Brain microvascular endothelial cell (primary cell): ENCODE measurements at regions not wholly inside any gene's neighbourhood (a gene's known extent, or its start where the extent isn't known, plus 50 kb on each side); places are given as distances from the start of the nearest gene placed in this dataset.
A peak's percentile ranks its signal among the peaks of the same experiment; 100 is the strongest.

ENCODE experiments used
- DNase-seq: peaks from one replicate; pipeline ENCODE4 v3.0.0-alpha.2; 2020
- H3K27ac ChIP-seq: fragments of 250-450 bp; sonication (Bioruptor Pico); 2 replicates; pipeline ENCODE4 v1.5.1; 2020; ENCODE audit warnings: mild to moderate bottlenecking, moderate library complexity
- H3K27me3 ChIP-seq: fragments of 250-450 bp; sonication (Bioruptor Pico); replicated peaks from 2 replicates; pipeline ENCODE4 v1.5.1; 2020; ENCODE audit warnings: mild to moderate bottlenecking
- H3K36me3 ChIP-seq: fragments of 250-450 bp; sonication (Bioruptor Pico); replicated peaks from 2 replicates; pipeline ENCODE4 v1.5.1; 2020; ENCODE audit warnings: mild to moderate bottlenecking
- H3K4me3 ChIP-seq: 2 replicates; pipeline ENCODE4 v1.5.1; 2011; ENCODE audit warnings: low read depth, mild to moderate bottlenecking, control low read depth, low read length, moderate library complexity
- in situ Hi-C: cut with HindIII; loops from 2 replicates; pipeline ENCODE4 v1.10.0; 2017; ENCODE audit warnings: low sequenced_read_pairs, low pct_ligation_motif_present
- TF ChIP-seq, protein P1 (sequence below): IDR thresholded peaks from 2 replicates; pipeline ENCODE4 v1.5.1; 2011; ENCODE audit warnings: low read depth, mild to moderate bottlenecking, moderate library complexity, low read length, control low read depth, inconsistent platforms; ENCODE audit errors: missing control alignments

DNA sequence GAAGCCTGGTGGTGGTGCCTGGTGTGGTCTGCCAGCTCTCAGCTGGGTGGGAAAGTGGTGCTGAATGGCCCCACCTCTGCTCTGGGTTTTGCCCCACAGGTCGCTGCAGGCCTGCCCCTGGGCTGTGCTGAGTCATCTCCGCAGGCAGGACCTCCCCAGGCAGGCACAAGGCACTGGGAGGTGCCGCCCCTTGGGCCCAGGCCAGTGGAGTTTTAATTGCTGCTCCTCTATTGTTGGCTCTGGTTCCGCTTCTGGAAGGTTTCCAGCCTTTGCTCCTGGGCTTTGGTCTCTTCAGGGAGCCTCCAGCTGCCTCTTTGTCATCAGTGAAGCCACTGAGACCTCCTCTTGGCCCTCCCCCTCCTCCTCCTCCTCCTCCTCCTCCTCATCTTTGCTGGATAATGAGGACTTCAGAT, 180.3 kb upstream of the GRB10 start:
- H3K36me3 ChIP-seq = no peaks in the 10 kb centered on the region
- H3K27ac ChIP-seq = no peak overlapping the region
- peak; percentile 35 for DNase-seq
- TF ChIP-seq, protein P1, sequence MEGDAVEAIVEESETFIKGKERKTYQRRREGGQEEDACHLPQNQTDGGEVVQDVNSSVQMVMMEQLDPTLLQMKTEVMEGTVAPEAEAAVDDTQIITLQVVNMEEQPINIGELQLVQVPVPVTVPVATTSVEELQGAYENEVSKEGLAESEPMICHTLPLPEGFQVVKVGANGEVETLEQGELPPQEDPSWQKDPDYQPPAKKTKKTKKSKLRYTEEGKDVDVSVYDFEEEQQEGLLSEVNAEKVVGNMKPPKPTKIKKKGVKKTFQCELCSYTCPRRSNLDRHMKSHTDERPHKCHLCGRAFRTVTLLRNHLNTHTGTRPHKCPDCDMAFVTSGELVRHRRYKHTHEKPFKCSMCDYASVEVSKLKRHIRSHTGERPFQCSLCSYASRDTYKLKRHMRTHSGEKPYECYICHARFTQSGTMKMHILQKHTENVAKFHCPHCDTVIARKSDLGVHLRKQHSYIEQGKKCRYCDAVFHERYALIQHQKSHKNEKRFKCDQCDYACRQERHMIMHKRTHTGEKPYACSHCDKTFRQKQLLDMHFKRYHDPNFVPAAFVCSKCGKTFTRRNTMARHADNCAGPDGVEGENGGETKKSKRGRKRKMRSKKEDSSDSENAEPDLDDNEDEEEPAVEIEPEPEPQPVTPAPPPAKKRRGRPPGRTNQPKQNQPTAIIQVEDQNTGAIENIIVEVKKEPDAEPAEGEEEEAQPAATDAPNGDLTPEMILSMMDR = peak; percentile 26
- H3K4me3 ChIP-seq = no peak overlapping the region
- no peaks in the 10 kb centered on the region for H3K27me3 ChIP-seq
- in situ Hi-C loops = no loop called here

DNA sequence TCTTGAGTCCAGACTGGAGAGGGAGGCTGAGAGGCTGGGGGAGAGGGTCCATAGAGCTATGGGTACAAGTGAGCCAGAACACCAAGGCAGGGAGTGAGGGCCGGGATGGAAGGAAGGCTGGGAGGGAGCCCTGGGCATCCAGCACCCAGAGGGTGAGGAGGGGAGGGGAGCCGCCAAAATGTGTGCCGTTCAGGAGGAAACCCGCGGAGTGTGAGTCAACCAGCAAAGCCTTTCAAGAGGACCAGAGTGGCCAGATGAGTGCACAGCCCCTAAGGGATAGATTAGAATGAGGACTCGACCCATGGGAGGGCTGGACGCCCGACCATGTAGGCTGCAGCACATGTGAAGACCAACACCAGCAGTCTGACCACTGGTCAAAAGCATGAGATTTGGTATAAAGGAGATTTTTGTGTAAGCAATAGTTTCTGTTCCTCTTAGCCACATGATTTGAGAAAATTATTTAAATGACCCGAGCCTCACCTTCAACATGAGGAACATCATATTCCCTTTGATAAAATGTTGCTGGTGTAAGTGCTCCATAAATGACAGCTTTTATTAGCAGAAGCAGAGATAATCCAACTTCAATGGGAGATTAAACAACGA, 179.7 kb upstream of the GRB10 start:
- Histone ChIP-seq H3K27ac (no peak overlapping the region), H3K36me3 (no peaks in the 10 kb centered on the region), H3K4me3 (no peak overlapping the region), H3K27me3 (no peaks in the 10 kb centered on the region)
- in situ Hi-C loops = no loop called here
- TF ChIP-seq, protein P1 = no peak
- DNase-seq = no peak

DNA sequence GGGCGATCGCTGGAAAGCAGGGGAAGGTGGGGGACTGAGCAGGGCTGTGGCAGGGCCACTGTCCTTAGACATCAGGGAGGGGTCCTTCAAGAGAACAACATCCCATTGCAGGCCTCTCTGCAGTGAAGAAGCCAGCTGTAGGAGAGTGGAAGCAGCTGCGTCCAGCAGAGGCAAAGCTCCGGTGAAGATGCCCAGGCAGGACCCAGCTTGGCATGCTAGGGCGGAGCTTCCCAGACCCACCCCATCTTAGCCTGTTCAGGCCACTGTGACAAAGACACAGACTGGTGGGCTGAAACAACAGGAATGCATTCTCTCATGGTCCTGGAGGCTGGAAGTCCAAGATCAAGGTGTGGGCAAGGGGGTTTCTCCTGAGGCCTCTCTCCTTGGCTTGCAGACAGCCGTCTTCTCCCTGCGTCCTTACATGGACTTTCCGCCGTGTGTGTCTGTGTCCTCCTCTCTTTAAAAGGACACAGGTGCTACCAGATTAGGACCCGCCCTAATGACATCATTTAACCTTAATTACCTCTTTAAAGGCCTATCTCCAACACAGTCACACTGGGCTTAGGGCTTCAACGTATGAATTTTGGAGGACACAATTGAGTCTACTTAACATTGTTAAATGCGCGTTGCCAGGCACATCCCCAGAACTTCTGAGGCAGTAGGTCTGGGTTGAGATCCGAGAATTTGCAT, 178.1 kb upstream of the GRB10 start:
- no peak for DNase-seq
- Histone ChIP-seq H3K36me3 (no peaks in the 10 kb centered on the region), H3K27ac (no peak overlapping the region), H3K4me3 (no peak overlapping the region), H3K27me3 (no peaks in the 10 kb centered on the region)
- TF ChIP-seq, protein P1 = no peak
- in situ Hi-C loops = no loop called here

DNA sequence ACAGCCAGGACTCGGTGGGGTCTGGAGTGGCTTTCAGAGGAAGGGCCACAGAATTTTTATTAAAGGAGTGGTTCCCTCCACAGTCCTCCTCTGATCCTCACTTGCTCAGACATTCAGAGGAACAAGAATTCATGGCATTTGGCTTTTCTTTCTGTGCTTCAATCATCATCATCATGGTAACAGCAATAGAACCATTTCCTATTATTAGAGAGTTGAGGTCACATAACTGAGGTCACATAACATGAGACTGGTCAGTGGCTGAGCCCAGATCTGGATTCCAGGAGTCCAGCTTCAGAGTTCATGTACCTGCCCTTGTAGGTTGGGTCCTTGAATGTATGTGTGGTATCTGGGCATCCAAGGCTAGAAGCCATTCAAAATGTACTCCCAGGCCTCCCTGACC, 177.3 kb upstream of the GRB10 start:
- no peak overlapping the region for H3K4me3 ChIP-seq
- TF ChIP-seq, protein P1 = no peak
- H3K27me3 ChIP-seq = no peaks in the 10 kb centered on the region
- in situ Hi-C loops = no loop called here
- no peak for DNase-seq
- H3K36me3 ChIP-seq = no peaks in the 10 kb centered on the region
- no peak overlapping the region for H3K27ac ChIP-seq

DNA sequence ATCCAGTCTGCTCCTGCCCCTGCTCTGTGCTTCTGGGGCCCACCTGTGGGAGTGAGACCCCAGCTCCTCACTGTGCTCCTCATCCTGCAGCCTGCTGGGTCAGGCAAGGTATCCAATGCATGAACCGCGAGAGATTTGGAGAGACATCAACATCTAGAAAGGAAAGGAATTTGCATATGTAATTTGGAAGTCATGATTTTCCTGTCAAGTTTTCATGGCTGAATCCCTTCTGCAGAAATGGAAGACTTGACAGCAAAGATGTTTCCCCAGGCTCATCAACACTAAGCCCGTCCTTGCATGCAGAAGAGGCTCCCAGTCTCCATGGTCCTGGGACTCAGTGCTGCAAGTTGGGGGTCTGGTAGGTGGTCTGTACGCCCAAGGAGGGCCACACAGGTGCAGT, 176.9 kb upstream of the GRB10 start:
- Histone ChIP-seq H3K27ac (no peak overlapping the region), H3K27me3 (no peaks in the 10 kb centered on the region), H3K4me3 (no peak overlapping the region), H3K36me3 (no peaks in the 10 kb centered on the region)
- TF ChIP-seq, protein P1 = no peak
- in situ Hi-C loops = no loop called here
- no peak for DNase-seq
